Heart right ventricle (tissue), 16 donors: ENCODE measurements at regions not wholly inside any gene's neighbourhood (a gene's known extent, or its start where the extent isn't known, plus 50 kb on each side); places are given as distances from the start of the nearest gene placed in this dataset.

ENCODE experiments used
- ATAC-seq, 8 donors: fragments of 200-7000 bp; cut with Tn5 transposase; one replicate each; pipeline ENCODE4 v1.9.1; 2020; ENCODE audit warnings: mild to moderate bottlenecking in 8 of 8, moderate library complexity in 8 of 8, moderate number of reproducible peaks in 1 of 8
- DNase-seq, 2 donors: peaks; one replicate each; pipeline ENCODE4 v3.0.0-alpha.2; 2020
- H3K27ac ChIP-seq, 10 donors: fragments of 200-600 bp; sonication (generic) in 2 of 10; one replicate each; pipeline versions ENCODE4 v1.5.0 to v1.8.0; 2020 to 2022; ENCODE audit warnings: mild to moderate bottlenecking in 3 of 10
- H3K27me3 ChIP-seq, 7 donors: fragments of 200-600 bp; one replicate each; pipeline ENCODE4 v1.8.0; 2021 to 2022; ENCODE audit warnings: mild to moderate bottlenecking in 2 of 7
- H3K36me3 ChIP-seq, 9 donors: fragments of 200-600 bp; sonication (generic) in 1 of 9; one replicate each; pipeline versions ENCODE4 v1.5.0 to v1.8.0; 2020 to 2022; ENCODE audit warnings: mild to moderate bottlenecking in 2 of 9
- H3K4me1 ChIP-seq, 9 donors: fragments of 200-600 bp; sonication (generic) in 1 of 9; one replicate each; pipeline versions ENCODE4 v1.5.0 to v1.8.0; 2020 to 2022; ENCODE audit warnings: mild to moderate bottlenecking in 4 of 9
- H3K4me3 ChIP-seq, 10 donors: fragments of 200-600 bp; sonication (generic) in 2 of 10; one replicate each; pipeline versions ENCODE4 v1.5.0 to v1.8.0; 2020 to 2022; ENCODE audit warnings: mild to moderate bottlenecking in 7 of 10, moderate library complexity in 2 of 10
- H3K9me3 ChIP-seq, 11 donors: fragments of 200-600 bp in 10 of 11; sonication (generic) in 2 of 11; one replicate each; pipeline versions ENCODE4 v1.5.0 to v1.8.0; 2013 to 2022; ENCODE audit warnings: mild to moderate bottlenecking in 2 of 11, control low read depth in 1 of 11, moderate library complexity in 1 of 11
- WGBS, 2 donors: extraction: QIAGEN DNeasy Blood & Tissue Kit; methylation state at CpG; one replicate each; pipeline ENCODE4 v1.1.7; 2013; ENCODE audit warnings: inconsistent platforms in 1 of 2; 5-methylcytosine and 5-hydroxymethylcytosine counted together
- intact Hi-C, 10 donors: fragments of 100-400 bp; cut with DNase I; formaldehyde crosslinking; loops; one replicate each; pipeline versions ENCODE4 v1.11.1 to v1.14.2; 2022
- TF ChIP-seq, protein P1 (sequence below), 9 donors: fragments of 200-600 bp; sonication (generic) in 2 of 9; IDR thresholded peaks; one replicate each; pipeline versions ENCODE4 v1.5.0 to v1.8.0; 2021 to 2022; ENCODE audit warnings: antibody characterized with exemption in 9 of 9, mild to moderate bottlenecking in 5 of 9, moderate library complexity in 1 of 9
- donor health status: Arrhythmogenic right ventricular cardiomyopathy.
- donor health status: ischemic (EF 13 %, LVEDD 7.1; RV severe dilation, severe dysfunction).
- donor health status: healthy with polysubstance abuse.
- donor health status: DM: no; HTN: yes; CAD: no.
- donor health status: DM: no; HTN: no; CAD: no.
- donor health status: ischemic (EF 25% LVEDD 6.9; RV normal size, moderate dysfunction).
- donor health status: ischemic (EF 25% LVEDD 5.7; RV mildly dilated, moderate dysfunction).
- donor health status: healthy.
- donor health status: DM: yes; HTN: yes; CAD: no.
- donor health status: Ischemic cardiomyopathy.
- donor health status: ischemic (EF 35%, LVEDD 5.7; RV mildly dilated, moderate dysfunction).
- donor health status: nonischemic (EF 11% LVEDD 7.7; RV severe dilation, severe dysfunction).
- donor health status: DM: yes; HTN: yes; CAD: no.
- donor health status: PGD.
- donor health status: ischemic (EF 29% LVEDD 5.4; RV normal size, mild dysfunction).
- donor health status: nonischemic (EF 23%, LVEDD 6.1; RV moderate dilation, normal function).

DNA sequence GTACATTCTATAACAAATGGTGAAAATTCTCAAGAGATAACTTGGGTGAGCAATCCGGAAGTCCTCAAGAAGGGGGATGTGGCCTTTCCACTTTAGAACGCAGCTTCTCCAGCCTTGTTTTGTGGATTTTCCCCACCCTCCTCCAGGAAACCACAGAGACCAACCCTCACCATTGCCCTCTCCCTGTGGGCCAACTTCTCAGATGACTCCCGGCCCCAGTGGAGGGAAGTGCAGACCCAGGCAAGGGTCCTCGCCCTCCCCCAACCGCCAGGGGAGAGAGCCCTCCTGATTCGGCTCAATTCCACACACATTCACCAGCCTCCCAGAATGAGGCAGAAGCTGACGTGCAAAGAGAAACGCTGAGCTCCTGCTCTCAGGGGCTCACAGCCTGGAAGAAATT, 277.2 kb downstream of the EIPR1 start:
- Histone ChIP-seq H3K36me3 (no peaks in the 10 kb centered on the region), H3K27ac (no peak overlapping the region), H3K27me3 (peaks cover 0 to 34% (median 15%) of the 10 kb centered on the region in 7 donors), H3K4me3 (no peak overlapping the region), H3K9me3 (no peaks in the 10 kb centered on the region), H3K4me1 (no peaks in the 10 kb centered on the region)
- TF ChIP-seq, protein P1, sequence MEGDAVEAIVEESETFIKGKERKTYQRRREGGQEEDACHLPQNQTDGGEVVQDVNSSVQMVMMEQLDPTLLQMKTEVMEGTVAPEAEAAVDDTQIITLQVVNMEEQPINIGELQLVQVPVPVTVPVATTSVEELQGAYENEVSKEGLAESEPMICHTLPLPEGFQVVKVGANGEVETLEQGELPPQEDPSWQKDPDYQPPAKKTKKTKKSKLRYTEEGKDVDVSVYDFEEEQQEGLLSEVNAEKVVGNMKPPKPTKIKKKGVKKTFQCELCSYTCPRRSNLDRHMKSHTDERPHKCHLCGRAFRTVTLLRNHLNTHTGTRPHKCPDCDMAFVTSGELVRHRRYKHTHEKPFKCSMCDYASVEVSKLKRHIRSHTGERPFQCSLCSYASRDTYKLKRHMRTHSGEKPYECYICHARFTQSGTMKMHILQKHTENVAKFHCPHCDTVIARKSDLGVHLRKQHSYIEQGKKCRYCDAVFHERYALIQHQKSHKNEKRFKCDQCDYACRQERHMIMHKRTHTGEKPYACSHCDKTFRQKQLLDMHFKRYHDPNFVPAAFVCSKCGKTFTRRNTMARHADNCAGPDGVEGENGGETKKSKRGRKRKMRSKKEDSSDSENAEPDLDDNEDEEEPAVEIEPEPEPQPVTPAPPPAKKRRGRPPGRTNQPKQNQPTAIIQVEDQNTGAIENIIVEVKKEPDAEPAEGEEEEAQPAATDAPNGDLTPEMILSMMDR (IDR thresholded peaks at IDR 0.05): no peak
- DNase-seq (no peak), ATAC-seq (no peak)
- WGBS, 2 donors: 61 to 68% methylated on average over 8 of the region's 8 CpGs
- intact Hi-C loops: no loop called here

DNA sequence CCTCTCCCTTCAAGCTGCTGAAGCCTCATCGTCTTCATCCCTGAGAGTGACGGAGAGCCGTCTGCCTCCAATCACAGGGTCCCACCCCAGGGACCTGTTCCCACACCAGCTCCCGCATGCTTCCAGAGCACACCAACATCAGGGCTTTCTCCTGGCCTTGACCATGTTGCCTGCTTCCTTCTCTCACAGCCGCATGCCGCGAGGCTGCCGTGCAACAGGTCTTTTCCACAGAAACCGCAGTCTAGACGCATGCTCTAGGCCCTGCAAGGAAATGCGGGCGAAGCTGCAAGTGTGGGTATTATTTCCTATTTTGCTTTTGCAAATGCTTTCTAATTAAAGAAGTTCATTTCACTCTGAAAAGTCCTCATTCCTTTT, 277.8 kb downstream of the EIPR1 start:
- H3K9me3 ChIP-seq: no peaks in the 10 kb centered on the region
- H3K27me3 ChIP-seq: peaks cover 0 to 38% (median 15%) of the 10 kb centered on the region in 7 donors
- no peak overlapping the region for H3K27ac ChIP-seq
- ATAC-seq: no peak
- H3K36me3 ChIP-seq: no peaks in the 10 kb centered on the region
- H3K4me1 ChIP-seq: no peaks in the 10 kb centered on the region
- H3K4me3 ChIP-seq: no peak overlapping the region
- WGBS, 2 donors: 88 to 92% methylated on average over 12 of the region's 12 CpGs
- intact Hi-C loops: no loop called here
- no peak for DNase-seq
- TF ChIP-seq, protein P1 (IDR thresholded peaks at IDR 0.05): no peak

DNA sequence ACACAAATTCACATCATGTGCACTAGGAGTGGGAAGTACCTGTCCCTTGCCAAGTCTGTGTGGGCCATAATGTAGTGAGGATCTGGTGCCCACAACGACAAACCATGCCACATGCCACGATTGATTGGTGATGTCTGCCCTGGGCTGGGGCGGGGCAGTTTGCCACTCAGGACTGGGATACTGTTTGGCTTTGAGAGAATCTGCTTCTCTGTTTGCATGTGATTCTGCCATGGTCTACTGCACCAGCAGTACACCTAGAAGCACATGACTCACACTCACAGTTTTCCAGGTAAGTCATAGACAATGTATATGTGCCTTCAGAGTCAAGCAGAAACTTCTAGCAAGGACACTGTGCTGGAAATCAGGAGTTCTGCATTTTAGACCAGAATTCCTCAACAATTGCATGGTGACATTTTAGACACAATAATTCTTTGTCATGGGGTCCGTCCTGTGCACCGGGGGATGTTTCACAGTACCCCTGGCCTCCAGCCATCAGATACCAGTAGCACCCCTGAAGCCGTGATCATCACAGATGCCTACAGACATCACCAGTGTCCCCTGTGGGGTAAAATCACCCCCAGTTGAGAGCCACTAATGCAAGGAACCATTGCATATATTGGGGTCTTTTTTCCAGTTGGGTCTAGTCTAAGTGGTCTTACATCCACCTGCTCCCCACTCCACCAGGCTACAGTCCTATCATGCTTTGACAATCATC, 278.3 kb downstream of the EIPR1 start:
- 87 to 94% methylated on average over 6 of the region's 6 CpGs for WGBS, 2 donors
- ATAC-seq (no peak), DNase-seq (no peak)
- TF ChIP-seq, protein P1 (IDR thresholded peaks at IDR 0.05): no peak
- Histone ChIP-seq H3K36me3 (no peaks in the 10 kb centered on the region), H3K4me1 (no peaks in the 10 kb centered on the region), H3K27me3 (peaks cover 0 to 38% (median 15%) of the 10 kb centered on the region in 7 donors), H3K27ac (no peak overlapping the region), H3K9me3 (no peaks in the 10 kb centered on the region), H3K4me3 (no peak overlapping the region)
- intact Hi-C loops: no loop called here

DNA sequence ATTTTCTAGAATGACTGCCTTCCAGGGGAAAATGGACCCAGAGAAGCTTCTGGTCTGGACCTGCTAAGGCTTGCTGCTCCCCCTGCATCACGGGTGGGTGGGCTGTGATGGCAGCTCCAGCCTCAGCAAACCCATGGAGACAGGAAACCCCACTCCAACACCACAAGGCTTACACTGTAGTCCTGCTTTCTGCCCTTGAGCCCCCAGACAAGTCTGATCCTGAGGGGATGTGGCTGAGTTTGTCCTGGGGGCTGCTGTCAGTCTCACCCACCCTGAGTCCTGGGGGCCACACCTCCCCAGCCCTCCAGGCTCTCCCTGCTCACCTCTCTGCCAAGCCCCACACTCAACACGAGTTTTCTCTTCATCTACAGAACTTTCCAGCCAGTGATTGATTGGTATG, 279.4 kb downstream of the EIPR1 start:
- TF ChIP-seq, protein P1 (IDR thresholded peaks at IDR 0.05): no peak
- DNase-seq (no peak), ATAC-seq (no peak)
- H3K4me1 ChIP-seq: no peaks in the 10 kb centered on the region
- no peak overlapping the region for H3K4me3 ChIP-seq
- 67 to 70% methylated on average over 2 of the region's 2 CpGs for WGBS, 2 donors
- H3K27ac ChIP-seq: no peak overlapping the region
- peaks cover 0 to 5% (median 0%) of the 10 kb centered on the region in 11 donors for H3K9me3 ChIP-seq
- H3K36me3 ChIP-seq: no peaks in the 10 kb centered on the region
- peaks cover 0 to 38% (median 15%) of the 10 kb centered on the region in 7 donors for H3K27me3 ChIP-seq
- intact Hi-C loops: no loop called here
